Suppressor macrophage treated with lipopolysaccharide for 1 hour (primary cell): ENCODE measurements at regions not wholly inside any gene's neighbourhood (a gene's known extent, or its start where the extent isn't known, plus 50 kb on each side); places are given as distances from the start of the nearest gene placed in this dataset.
"Not testable (repeated sequence)": the region's sequence is repeated elsewhere in the genome, so short reads cannot be mapped to it uniquely, and the experiment has no call there.

Experiments used
- DNase-seq, 3 donors: peaks; one replicate each; pipeline ENCODE4 v3.0.0-alpha.2; 2020 to 2022

GRCh38 chr4:174398728-174399127 lies 115.0 kb downstream of the CEP44 start:
- DNase-seq: no peak

GRCh38 chr4:174397366-174398155 lies 113.8 kb downstream of the CEP44 start:
- no peak for DNase-seq

- DNase-seq: no peak
Observed at GRCh38 chr4:174396599-174397110, 112.9 kb downstream of the CEP44 start.

- DNase-seq: peak; percentile 2 to 35 (median 31)
Observed at GRCh38 chr4:174394915-174395314, 111.2 kb downstream of the CEP44 start.

- DNase-seq: no peak
Observed at GRCh38 chr4:174389439-174389838, 105.7 kb downstream of the CEP44 start.

- no peak for DNase-seq
Observed at GRCh38 chr4:174388461-174389145, 104.9 kb downstream of the CEP44 start.

GRCh38 chr4:174387721-174388120 lies 104.0 kb downstream of the CEP44 start:
- DNase-seq: no peak

- DNase-seq: no peak
Observed at GRCh38 chr4:174387143-174387542, 103.4 kb downstream of the CEP44 start.

- DNase-seq: no peak
Observed at GRCh38 chr4:174383783-174384182, 100.1 kb downstream of the CEP44 start.

- DNase-seq: not testable (repeated sequence)
Observed at GRCh38 chr4:174382938-174383605, 99.4 kb downstream of the CEP44 start.
